ENCODE measurements at regions not wholly inside any gene's neighbourhood (a gene's known extent, or its start where the extent isn't known, plus 50 kb on each side); places are given as distances from the start of the nearest gene placed in this dataset.

GRCh38 chr5:4411664-4412063 is 728.5 kb upstream of the ADAMTS16 start:
- no peak for TF ChIP-seq TAF1 (IDR thresholded peaks at IDR 0.05; ENCODE audit: low read depth)
- TF ChIP-seq CEBPB (IDR thresholded peaks at IDR 0.05), result no peak
- TF ChIP-seq EGR1 (IDR thresholded peaks at IDR 0.05), result no peak
- no peak for TF ChIP-seq YY1 (IDR thresholded peaks at IDR 0.05; ENCODE audit: low read depth)

DNA sequence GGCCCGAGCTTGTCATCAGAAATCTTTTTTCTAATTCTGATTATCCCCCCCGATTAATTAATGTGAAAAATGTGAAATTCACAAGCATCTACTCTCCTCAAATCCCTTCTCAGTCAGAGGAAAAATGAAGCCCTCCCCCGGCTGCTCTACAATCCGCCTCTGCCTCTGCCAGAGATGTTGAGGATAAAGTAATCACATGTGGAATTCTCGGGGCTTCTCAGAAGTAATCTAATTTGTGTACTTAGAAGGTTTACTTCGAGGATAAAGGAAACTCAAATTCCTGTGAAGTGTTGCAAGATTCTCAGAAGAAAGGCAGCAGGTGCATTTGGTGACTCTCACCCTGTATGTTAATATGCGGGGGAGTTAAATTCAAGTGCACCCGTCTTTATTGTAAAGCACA is 726.1 kb upstream of the ADAMTS16 start:
- TF ChIP-seq USF1 (IDR thresholded peaks at IDR 0.05) (no peak), FOXM1 (IDR thresholded peaks at IDR 0.05; ENCODE audit: borderline replicate concordance, low read depth) (no peak), CREB1 (IDR thresholded peaks at IDR 0.05; ENCODE audit: low read depth) (no peak), REST (IDR thresholded peaks at IDR 0.05; ENCODE audit: low read depth) (no peak), NFIC (IDR thresholded peaks at IDR 0.05) (no peak), MAX (IDR thresholded peaks at IDR 0.05) (no peak), TCF12 (IDR thresholded peaks at IDR 0.05; ENCODE audit: low read depth) (no peak), CEBPB (IDR thresholded peaks at IDR 0.05) (no peak), RAD21 (IDR thresholded peaks at IDR 0.05; ENCODE audit: low read depth) (no peak), TAF1 (IDR thresholded peaks at IDR 0.05; ENCODE audit: low read depth) (no peak), YY1 (IDR thresholded peaks at IDR 0.05; ENCODE audit: low read depth) (no peak), EP300 (IDR thresholded peaks at IDR 0.05; ENCODE audit: borderline replicate concordance) (no peak), ZBTB7A (IDR thresholded peaks at IDR 0.05; ENCODE audit: low read depth) (no peak), EGR1 (IDR thresholded peaks at IDR 0.05) (no peak), TEAD4 (IDR thresholded peaks at IDR 0.05) (no peak)

DNA sequence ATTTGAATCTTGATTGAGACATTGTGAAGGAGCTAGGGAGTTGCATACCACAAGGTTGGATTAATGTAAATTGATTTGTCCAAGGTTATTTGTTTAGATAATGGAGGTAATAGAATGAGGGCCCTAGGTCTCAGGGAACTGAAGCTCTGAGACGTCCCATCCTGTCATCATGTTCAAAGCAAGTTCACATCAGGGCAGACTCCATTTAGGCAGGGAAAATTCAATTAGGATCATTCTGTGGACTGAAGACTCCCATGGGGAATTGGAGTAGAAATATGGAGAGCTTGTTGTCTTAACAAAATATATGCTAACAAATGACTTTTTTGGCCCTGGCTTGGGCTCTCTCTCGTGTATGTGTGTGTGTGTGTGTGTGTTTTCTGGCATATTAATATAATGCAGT is 722.0 kb upstream of the ADAMTS16 start:
- TF ChIP-seq NFIC (IDR thresholded peaks at IDR 0.05), result no peak
- TF ChIP-seq CEBPB (IDR thresholded peaks at IDR 0.05), result no peak
- no peak for TF ChIP-seq USF1 (IDR thresholded peaks at IDR 0.05)
- no peak for TF ChIP-seq TCF12 (IDR thresholded peaks at IDR 0.05; ENCODE audit: low read depth)
- no peak for TF ChIP-seq REST (IDR thresholded peaks at IDR 0.05; ENCODE audit: low read depth)
- no peak for TF ChIP-seq EP300 (IDR thresholded peaks at IDR 0.05; ENCODE audit: borderline replicate concordance)
- no peak for TF ChIP-seq TAF1 (IDR thresholded peaks at IDR 0.05; ENCODE audit: low read depth)
- no peak for TF ChIP-seq ZBTB7A (IDR thresholded peaks at IDR 0.05; ENCODE audit: low read depth)

DNA sequence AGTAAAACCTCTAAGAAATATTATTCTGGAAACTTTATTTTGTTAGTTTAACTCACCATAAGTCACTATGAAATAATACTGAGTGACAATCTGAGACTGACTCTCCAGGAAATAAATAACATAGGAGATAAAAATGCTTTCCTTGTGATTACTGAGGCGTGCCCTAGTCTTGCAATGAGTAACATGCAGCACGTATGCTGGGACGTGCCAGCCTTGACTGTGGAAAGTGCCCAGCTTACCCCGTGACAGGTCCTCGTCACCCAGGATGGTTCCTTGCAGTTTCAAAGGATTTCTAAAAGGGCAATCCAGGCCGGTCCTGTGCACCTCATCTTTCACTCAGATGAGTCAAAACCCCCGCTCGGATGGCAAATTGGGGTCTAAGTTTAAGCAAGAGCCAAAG is 720.8 kb upstream of the ADAMTS16 start:
- TF ChIP-seq TEAD4 (IDR thresholded peaks at IDR 0.05) (no peak), EP300 (IDR thresholded peaks at IDR 0.05; ENCODE audit: borderline replicate concordance) (no peak), CREB1 (IDR thresholded peaks at IDR 0.05; ENCODE audit: low read depth) (no peak), TAF1 (IDR thresholded peaks at IDR 0.05; ENCODE audit: low read depth) (no peak), EGR1 (IDR thresholded peaks at IDR 0.05) (no peak), YY1 (IDR thresholded peaks at IDR 0.05; ENCODE audit: low read depth) (no peak), REST (IDR thresholded peaks at IDR 0.05; ENCODE audit: low read depth) (no peak), MAX (IDR thresholded peaks at IDR 0.05) (no peak), USF1 (IDR thresholded peaks at IDR 0.05) (no peak), RAD21 (IDR thresholded peaks at IDR 0.05; ENCODE audit: low read depth) (no peak)

- TF ChIP-seq MAX (IDR thresholded peaks at IDR 0.05) (no peak), FOXM1 (IDR thresholded peaks at IDR 0.05; ENCODE audit: borderline replicate concordance, low read depth) (no peak), EP300 (IDR thresholded peaks at IDR 0.05; ENCODE audit: borderline replicate concordance) (no peak), ZBTB7A (IDR thresholded peaks at IDR 0.05; ENCODE audit: low read depth) (no peak)
Measured at GRCh38 chr5:4420177-4420576, 720.0 kb upstream of the ADAMTS16 start.

Measured in Ishikawa (cell line).